NOMO-1 treated with DMSO at 0.1 percent for 48 hours (cell line): ENCODE measurements at regions not wholly inside any gene's neighbourhood (a gene's known extent, or its start where the extent isn't known, plus 50 kb on each side); places are given as distances from the start of the nearest gene placed in this dataset.
"Not testable (repeated sequence)": the region's sequence is repeated elsewhere in the genome, so short reads cannot be mapped to it uniquely, and the experiment has no call there.

Source experiments
- DNase-seq: peaks from one replicate; lab custom pipeline; 2025; ENCODE audit not compliant: unreplicated experiment; lab: John Stamatoyannopoulos, UW

DNA sequence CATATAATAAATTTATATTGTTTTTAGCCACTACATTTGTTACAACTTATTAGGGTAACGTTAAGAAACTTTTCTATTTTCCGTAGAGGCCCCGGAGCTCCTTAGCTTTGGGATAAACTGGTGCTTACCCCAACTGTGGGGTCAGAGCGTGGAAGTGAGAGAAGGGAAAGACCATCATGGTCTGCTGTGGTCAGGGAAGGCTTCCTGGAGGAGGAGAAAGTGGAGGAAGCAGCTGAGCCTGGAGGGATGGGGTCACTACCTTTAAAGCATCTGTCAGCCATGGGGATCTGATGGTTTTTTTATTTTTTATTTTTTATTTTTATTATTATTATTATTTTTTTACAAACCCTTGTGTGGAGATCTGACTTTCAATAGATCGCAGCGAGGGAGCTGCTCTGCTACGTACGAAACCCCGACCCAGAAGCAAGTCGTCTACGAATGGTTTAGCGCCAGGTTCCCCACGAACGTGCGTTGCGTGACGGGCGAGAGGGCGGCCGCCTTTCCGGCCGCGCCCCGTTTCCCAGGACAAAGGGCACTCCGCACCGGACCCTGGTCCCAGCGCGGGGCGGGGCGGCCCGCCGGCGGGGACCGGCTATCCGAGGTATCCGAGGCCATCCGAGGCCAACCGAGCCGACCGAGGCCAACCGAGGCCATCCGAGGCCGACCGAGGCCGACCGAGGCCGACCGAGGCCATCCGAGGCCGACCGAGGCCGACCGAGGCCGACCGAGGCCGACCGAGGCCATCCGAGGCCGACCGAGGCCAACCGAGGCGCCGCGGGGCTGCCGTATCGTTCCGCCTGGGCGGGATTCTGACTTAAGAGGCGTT, 1101.2 kb upstream of the TMEM132C start:
- no peak for DNase-seq

DNA sequence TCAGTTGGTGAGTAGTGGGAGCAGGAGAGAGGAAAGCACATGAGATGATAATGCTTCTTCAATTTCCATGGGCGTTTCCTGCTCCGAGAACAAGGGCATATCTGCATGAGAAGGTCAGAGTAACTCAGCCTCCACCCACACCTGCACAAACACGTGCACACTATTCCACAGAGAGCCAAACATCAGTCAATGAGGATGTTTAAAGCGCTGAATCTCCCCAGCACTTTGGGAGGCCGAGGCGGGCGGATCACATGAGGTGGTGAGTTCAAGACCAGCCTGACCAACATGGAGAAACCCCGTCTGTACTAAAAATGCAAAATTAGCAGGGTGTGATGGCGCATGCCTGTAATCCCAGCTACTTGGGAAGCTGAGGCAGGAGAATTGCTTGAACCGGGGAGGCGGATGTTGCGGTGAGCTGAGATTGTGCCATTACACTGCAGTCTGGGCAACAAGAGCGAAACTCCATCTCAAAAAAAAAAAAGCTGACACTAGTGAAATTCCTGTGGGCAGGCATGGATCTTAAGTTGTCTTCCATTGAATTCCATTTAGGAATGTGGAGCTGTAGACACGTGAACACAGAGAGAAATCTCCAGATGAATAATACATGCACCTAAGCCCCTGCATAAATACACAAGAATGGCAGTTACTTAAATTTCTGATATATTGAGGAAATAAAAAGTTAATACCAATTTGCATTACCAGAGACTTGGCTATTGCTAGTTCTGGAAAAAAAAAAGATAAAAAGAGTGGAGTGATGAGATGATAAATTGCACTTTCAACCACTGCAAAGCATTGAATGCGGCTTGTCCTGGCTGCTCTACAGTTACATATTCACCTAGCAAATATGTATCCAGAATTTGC, 1097.4 kb upstream of the TMEM132C start:
- no peak for DNase-seq

DNA sequence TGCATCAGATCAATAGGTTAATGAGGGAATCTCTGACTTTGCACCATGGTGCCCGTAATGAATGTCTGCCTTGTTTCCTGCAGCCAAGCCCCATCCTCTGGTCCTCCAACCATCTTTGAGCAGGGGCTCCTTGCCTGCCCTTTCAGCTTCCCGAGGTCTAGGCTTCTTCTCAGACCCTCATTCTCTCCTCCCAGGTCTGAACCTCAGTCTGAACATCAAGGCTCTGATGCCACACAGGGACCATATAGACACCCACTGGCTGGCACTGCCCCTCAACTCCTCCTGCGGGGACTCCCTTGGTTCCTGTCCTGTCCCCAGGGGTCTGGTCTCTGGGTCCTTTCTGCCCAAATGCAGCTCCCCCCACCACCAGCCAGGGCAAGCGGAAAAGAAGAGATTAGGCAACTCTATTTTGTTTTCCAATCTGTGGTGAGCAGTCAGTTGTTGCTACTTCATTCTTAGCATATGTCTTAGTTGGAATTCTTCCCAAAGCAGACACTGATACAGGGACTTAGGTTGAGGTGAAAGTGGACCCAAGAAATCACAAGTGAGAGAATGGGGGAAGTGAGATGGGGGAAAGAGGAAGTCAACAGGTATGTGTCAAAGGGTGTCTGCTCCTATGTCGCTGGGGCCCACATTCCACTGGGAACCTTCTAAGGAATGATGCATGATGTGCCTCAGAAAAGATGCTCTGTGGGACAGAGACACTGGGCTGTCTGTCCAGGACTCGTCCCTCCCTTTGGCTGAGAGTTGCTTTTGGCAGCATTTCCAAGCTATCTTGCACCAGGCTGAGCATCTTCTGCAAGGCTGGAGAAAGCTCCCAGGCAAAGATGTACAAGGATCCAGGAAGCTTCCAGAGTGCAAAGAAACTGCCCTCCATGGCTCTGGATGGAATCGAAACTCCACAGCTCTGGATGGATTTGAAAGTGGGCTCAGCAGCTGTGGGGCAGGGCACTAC, 1096.5 kb upstream of the TMEM132C start:
- DNase-seq, result no peak

DNA sequence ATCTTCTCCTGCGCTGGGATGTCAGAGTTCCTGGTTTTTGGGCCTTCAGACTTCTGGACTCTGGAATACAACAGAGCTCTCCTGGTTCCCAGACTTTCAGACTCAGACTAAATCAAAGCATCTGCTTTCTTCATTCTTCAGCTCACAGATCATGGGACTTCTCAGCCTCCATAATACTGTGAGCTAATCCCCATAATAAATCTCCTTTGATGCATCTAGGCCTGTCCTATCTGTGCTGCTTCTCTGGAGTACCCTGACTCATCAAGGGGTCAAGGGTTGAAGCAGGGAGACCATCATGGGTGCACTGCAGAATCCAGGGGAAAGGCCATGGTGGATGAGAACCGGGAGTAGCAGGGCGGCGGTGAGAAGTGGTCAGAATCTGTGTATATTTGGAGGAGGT, 1094.1 kb upstream of the TMEM132C start:
- no peak for DNase-seq

DNA sequence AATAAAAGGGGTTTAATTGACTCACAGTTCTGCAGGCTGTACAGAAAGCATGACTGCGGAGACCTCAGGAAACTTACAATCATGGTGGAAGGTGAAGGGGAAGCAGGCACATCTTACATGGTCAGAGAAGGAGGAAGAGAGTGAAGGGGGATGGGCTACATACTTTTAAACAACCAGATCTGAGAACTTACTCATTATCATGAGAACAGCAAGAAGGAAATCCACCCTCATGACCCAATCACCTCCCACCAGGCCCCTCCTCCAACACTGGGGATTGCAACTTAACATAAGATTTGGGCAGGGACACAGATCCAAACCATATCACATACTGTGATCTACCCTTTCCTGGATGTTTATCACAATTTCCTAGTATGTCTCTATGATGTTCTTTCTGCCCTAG, 1093.0 kb upstream of the TMEM132C start:
- not testable (repeated sequence) for DNase-seq

DNA sequence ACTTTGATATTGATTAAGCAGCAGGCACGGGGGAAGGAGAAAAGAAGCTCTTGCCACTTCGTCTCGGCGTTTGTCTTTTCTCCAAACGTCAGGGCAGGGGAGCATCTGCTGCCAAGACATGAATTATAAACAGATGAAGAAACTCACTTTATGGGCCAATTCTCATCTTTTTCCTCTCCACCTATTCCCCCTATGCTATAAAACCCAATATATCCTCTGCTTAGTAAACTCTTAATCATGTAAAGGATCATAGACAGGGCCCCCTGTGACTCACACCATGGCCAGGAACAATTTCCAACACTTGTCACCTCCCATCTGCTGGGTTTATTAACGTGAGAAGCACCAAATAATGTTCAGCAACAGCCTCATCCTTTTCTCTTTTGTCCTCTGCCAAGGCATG, 1092.1 kb upstream of the TMEM132C start:
- no peak for DNase-seq

DNA sequence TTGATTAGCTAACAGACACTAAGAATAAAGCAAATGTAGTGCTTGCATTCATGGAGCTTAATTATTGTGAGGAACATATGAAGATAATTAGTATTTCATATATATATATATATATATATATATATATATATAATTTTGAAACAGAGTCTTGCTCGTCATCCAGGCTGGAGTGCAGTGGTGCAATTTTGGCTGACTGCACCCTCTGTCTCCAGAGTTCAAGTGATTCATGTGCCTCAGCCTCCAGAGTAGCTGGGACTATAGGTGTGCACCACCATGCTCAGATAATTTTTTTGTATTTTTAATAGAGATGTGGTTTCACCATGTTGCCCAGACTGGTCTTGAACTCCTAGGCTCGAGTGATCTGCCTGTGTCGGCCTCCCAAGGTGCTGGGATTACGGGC, 1091.6 kb upstream of the TMEM132C start:
- no peak for DNase-seq

DNA sequence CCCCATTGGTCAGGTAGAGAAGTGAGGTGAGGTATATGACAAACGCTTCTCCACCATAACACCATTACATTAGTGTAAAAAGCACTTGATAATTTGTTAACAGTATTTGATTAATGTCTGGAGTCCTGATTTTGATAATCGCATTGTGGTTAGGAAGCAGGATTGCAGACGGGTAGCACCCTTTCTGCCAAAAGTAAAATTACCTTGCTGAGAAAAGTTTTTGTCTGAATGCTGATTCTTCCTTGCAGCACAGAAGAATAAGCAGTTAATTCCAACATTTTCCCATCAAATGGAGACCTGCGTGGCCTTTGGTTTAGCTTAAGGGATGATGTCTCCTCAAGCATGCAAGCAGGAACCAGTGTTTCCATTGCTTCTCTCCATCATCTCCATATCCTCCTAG, 1090.2 kb upstream of the TMEM132C start:
- no peak for DNase-seq

DNA sequence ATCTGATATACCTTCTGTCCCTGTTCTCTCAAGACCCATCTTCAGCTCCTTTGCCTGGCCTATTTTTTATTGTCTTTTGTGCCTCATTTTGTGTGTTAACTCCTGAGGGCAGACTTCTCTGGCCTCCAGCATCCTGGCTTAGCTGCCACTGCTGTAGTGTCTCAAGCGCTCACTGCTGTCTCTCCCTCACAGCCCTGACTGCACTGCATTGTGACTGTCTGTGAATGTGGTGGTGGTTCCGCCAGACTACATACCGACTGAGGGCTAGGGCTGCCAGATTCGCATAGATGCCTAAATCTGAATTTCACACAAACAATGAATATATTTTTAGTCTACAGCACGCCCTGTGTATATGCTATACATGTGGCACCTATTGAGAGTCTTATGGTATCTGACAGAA, 1088.9 kb upstream of the TMEM132C start:
- no peak for DNase-seq

DNA sequence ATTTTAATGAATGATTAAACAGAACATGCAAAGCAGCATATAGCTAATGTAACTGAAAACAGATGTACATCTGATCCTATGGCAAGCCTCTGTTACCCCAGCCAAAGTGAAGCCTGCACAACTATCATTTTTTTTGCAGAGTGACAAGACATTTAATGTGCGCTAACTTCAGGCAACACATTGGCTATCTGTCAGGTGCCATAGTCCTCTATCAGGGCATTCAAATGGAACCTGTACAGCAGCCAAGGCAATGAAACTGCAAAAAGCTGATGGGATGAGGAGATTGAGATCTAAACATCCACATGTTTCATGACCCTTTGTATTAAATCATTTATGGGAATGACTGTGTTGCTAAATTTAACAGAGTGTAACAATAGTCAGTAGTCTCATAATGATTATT, 1088.5 kb upstream of the TMEM132C start:
- DNase-seq, result no peak

DNA sequence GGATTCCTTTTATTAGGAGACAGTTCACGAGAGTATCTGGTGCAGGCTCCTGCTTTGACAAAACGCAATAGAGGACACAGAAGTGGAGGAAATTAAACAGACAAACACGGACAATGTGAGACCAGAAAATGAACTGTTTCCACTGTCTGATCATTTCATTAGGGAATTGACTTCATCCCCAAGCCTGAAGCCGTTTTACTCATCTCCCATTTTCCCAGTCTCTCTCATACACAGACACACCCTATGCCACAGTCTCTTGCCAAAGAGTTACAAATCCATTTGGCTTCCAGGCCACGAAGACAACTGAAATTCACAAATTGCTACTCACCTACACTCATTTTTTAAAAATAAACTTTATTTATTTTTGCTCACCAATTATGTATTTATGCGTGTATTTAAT, 1087.8 kb upstream of the TMEM132C start:
- DNase-seq, result no peak

DNA sequence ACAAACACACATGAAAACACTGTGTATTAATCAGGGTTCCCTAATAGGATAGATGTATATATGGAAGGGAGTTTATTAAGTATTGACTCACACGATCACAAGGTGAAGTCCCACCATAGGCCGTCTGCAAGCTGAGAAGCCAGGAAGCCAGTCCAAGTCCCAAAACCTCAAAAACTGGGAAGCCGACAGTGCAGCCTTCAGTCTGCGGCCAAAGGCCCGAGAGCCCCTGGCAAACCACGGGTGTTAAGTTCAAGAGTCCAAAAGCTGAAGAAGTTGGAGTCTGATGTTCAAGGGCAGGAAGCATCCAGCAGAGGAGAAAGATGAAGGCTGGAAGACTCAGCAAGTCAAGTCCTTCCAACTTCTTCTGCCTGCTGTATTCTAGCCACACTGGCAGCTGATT, 1085.0 kb upstream of the TMEM132C start:
- DNase-seq, result no peak

DNA sequence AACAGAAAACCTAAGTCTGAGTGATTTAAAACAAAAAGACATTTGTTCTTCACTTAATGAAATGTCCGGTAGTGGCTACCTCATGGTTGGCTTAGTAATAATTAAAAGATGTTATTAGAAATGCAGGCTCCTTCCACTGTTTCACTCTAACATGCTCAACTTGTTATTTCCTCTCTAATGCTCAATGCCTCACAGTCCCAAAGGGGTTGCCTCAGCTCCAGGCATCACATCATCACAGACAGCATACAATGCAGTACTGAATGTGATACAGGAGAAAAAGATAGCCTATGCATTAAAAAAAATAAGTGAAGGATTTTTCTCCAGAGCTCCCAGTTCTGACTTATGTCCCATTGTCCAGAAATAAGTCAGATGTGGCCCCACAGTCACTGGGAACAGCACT, 1077.0 kb upstream of the TMEM132C start:
- no peak for DNase-seq

DNA sequence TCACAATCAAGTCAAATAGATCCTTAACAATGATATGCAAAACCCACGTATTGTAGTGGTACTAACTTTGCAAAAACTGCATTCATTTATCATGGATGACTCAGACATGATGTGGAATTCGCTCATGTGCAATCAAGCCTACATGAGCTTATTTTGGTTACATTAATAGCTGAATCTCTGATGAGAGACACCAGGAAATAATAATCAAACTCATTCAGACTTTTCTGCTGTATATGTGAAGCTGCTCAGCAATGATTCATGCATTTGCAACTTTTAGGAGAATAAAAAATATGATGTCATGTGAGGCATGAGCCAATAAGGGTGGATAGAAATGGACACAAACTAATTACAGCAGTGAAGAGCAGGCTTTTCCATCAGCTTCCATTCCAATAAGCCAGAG, 1075.8 kb upstream of the TMEM132C start:
- DNase-seq, result no peak

DNA sequence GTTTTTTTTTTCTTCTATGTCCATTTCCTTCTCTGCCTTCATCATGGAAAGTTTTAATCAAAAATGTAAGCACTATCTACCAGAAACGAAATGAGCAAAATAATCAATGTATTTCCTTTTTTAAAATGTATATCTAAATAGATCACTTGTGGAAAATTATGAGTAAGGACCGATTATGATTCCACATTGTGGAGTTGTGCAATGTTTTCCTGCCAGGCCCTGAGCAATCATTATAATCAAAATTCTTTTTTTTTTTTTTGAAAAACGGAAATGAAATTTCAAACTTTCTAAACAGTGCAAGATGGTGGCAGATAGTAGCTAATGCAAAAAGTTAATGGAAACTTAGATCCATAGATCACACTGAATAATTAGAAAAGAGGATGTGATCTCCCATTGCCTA, 1074.6 kb upstream of the TMEM132C start:
- no peak for DNase-seq

DNA sequence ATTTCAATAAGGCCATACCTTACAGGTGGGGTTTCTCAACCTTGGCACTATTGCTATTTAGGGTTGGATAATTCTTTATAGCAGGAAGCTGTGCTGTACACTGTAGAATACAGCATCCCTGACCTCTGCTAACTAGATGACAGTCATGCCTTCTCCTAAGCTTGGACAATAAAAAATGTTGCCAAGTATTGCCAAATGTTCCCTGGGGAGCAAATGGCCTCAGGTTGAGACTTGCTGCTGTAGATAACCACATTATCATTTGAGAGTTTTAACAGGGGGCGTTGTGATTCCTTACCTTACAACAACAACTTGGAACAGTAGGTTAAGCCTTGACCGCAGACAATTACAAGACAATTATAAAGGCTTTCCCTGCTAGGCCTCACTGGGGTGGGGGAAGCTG, 1073.6 kb upstream of the TMEM132C start:
- DNase-seq, result no peak

DNA sequence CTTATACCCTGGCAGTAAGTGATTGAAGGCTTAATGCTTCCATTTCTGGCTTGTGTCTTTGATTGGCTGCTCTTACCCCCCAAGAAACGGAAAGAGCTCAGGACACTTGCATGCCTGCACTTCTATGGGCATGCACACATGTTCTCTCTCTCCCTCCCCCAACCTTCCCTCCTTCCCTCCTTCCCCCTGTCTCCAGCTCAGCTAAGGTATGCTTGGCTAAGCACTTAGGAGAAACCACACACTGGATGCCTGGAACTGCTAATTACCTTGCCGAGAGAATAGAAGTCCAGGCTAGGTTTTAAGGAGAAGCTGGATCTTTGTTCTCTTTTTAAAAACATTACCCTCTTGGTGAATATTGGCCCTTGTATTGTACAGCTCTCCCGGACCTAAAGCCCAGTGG, 1072.8 kb upstream of the TMEM132C start:
- DNase-seq, result no peak

DNA sequence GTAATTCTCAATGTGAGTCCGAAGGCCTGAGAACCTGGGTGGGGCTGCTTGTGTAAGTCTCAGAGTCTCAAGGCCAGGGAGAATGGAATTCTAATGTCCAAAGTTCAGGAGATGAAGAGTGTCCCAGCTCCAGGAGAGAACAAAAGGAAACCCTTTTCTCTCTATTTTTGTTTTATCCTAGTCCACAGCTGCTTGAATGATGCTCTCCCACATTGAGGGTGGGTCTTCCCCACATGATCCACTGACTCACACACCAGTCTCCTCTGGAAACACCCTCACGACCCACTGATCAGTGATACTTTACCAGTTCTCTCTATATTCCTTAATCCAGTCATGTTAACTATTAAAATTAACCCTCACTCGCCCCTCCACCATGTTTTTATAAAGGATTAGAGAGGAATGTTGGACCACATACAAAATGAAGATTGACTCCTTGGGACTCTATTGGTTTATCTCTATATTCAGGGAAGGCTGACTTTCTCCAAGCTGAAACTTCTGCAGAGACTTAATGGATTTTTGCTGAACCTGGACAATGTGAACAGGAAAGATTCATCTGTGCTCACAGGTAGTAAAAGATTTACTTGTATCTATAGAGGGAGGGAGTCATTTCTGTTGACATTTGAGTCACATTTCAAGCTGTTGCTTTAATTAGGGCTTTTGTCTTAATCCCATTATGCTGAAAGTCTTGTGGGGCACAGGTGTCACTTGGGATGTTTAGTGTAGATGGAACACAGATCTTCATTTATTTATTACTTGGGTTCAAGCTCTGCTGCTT, 1061.0 kb upstream of the TMEM132C start:
- no peak for DNase-seq

DNA sequence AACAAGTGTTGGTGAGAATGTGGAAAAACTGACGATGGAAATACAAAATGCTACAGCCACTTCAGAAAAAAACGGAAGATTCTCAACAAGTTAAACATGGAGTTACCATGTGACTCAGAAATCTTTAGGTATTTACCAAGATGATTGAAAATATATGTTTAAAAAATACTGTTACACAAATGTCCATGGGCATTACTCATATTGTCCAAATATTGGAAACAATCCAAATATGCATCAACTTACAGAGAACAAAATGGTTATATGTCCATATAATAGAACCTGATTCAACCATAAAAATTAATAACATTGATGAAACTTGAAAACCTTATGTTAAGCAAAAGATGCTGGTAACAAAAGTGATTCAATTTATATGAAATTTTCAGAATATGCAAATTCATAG, 1057.7 kb upstream of the TMEM132C start:
- no peak for DNase-seq

DNA sequence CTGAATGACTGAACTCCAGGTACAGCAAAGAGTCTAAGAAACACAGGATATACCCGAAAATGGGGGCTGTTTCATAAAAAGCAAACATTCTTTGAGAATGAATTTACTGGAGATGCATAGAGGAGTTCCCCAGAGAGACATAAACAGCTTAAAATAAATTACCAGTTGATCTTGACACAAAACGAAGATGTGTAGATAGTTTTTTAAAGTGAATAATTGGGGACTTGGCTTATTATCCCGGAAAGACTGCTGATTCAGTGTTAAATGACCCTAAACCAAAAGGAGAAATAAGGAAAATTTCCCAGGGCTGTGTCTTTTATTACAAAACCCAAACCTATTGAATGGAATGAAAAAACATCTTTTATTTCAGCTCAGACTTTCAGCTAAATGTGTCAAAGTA, 1052.8 kb upstream of the TMEM132C start:
- DNase-seq, result no peak

DNA sequence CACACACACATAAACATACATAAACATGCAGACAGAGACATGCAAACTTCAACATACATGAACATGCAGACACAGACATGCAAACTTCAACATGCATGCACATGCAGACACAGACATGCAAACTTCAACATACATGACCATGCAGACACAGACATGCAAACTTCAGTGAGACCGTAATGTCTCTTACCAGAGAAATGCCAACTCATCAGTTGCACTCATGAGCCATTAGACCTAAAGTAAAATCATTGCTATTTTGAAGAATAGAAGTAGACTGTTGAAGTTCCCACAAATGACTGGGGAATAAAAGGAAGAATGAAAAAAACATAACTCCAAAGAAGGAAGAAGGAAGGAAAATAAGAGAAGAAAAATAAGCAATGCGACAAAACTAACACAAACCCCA, 1044.0 kb upstream of the TMEM132C start:
- no peak for DNase-seq
